Panc1 (cell line): ENCODE measurements at regions not wholly inside any gene's neighbourhood (a gene's known extent, or its start where the extent isn't known, plus 50 kb on each side); places are given as distances from the start of the nearest gene placed in this dataset.

Source experiments
- CTCF ChIP-seq: fragments of 450-650 bp; IDR thresholded peaks from 2 replicates; pipeline ENCODE4 v1.5.1; 2017; ENCODE audit warnings: mild to moderate bottlenecking
- POLR2AphosphoS5 ChIP-seq: IDR thresholded peaks from 2 replicates; pipeline ENCODE4 v1.6.1; 2012; ENCODE audit warnings: mild to moderate bottlenecking, low read depth, low read length, moderate library complexity
- REST ChIP-seq, 2 experiments: IDR thresholded peaks; 2 replicates each; pipeline ENCODE4 v1.6.1; 2011 to 2012; ENCODE audit warnings: low read depth in 2 of 2, control low read depth in 1 of 2, low read length in 1 of 2, mild to moderate bottlenecking in 1 of 2, moderate library complexity in 1 of 2; ENCODE audit not compliant: insufficient read depth in 1 of 2
- SIN3A ChIP-seq: IDR thresholded peaks from 2 replicates; pipeline ENCODE4 v1.6.1; 2012; ENCODE audit warnings: low read depth, mild to moderate bottlenecking, low read length, moderate library complexity, borderline replicate concordance; ENCODE audit not compliant: insufficient read depth
- TCF7L2 ChIP-seq: IDR thresholded peaks from 2 replicates; pipeline ENCODE4 v1.6.1; 2011; ENCODE audit warnings: mild to moderate bottlenecking, low read depth, low read length, inconsistent platforms

GRCh38 chr17:31757097-31757496 lies 101.9 kb downstream of the COPRS start:
- no peak for TF ChIP-seq CTCF
- no peak for TF ChIP-seq SIN3A
- TF ChIP-seq REST (IDR thresholded peaks at IDR 0.05; ENCODE audit: insufficient read depth in 1 of 2, low read depth in 2 of 2, low read length in 1 of 2), result no peak
- TF ChIP-seq POLR2AphosphoS5, result no peak
- TF ChIP-seq TCF7L2, result no peak
